ENCODE measurements at regions not wholly inside any gene's neighbourhood (a gene's known extent, or its start where the extent isn't known, plus 50 kb on each side); places are given as distances from the start of the nearest gene placed in this dataset.
"Not testable (repeated sequence)": the region's sequence is repeated elsewhere in the genome, so short reads cannot be mapped to it uniquely, and the experiment has no call there.

- DNase-seq, result no peak
Observed at GRCh38 chr16:65316808-65317207, 194.9 kb upstream of the CDH11 start.

GRCh38 chr16:65315081-65315780, 193.4 kb upstream of the CDH11 start:
- no peak for DNase-seq

GRCh38 chr16:65314627-65315008, 192.8 kb upstream of the CDH11 start:
- no peak for DNase-seq

- DNase-seq, result no peak
Observed at GRCh38 chr16:65313936-65314626, 192.2 kb upstream of the CDH11 start.

GRCh38 chr16:65312795-65313194, 190.9 kb upstream of the CDH11 start:
- DNase-seq, result no peak

GRCh38 chr16:65312071-65312470, 190.2 kb upstream of the CDH11 start:
- DNase-seq, result no peak

GRCh38 chr16:65310491-65310890, 188.6 kb upstream of the CDH11 start:
- not testable (repeated sequence) for DNase-seq

- no peak for DNase-seq
Observed at GRCh38 chr16:65309354-65309753, 187.5 kb upstream of the CDH11 start.

- no peak for DNase-seq
Observed at GRCh38 chr16:65308506-65308905, 186.6 kb upstream of the CDH11 start.

- DNase-seq, result no peak
Observed at GRCh38 chr16:65307286-65307685, 185.4 kb upstream of the CDH11 start.

- DNase-seq, result no peak
Observed at GRCh38 chr16:65306722-65307121, 184.9 kb upstream of the CDH11 start.

- DNase-seq, result no peak
Observed at GRCh38 chr16:65306300-65306699, 184.4 kb upstream of the CDH11 start.

- DNase-seq, result no peak
Observed at GRCh38 chr16:65305266-65305959, 183.6 kb upstream of the CDH11 start.

- no peak for DNase-seq
Observed at GRCh38 chr16:65301029-65301428, 179.2 kb upstream of the CDH11 start.

- no peak for DNase-seq
Observed at GRCh38 chr16:65297453-65297852, 175.6 kb upstream of the CDH11 start.

GRCh38 chr16:65295527-65295926, 173.7 kb upstream of the CDH11 start:
- no peak for DNase-seq

GRCh38 chr16:65294708-65295107, 172.8 kb upstream of the CDH11 start:
- DNase-seq, result no peak

- no peak for DNase-seq
Observed at GRCh38 chr16:65294165-65294564, 172.3 kb upstream of the CDH11 start.

- DNase-seq, result no peak
Observed at GRCh38 chr16:65289022-65289421, 167.2 kb upstream of the CDH11 start.

GRCh38 chr16:65287307-65287706, 165.4 kb upstream of the CDH11 start:
- no peak for DNase-seq

- no peak for DNase-seq
Observed at GRCh38 chr16:65285128-65286048, 163.5 kb upstream of the CDH11 start.

- no peak for DNase-seq
Observed at GRCh38 chr16:65284626-65285025, 162.8 kb upstream of the CDH11 start.

GRCh38 chr16:65283181-65283651, 161.4 kb upstream of the CDH11 start:
- DNase-seq, result no peak
